Gastrocnemius medialis (tissue), 4 donors: ENCODE measurements at regions not wholly inside any gene's neighbourhood (a gene's known extent, or its start where the extent isn't known, plus 50 kb on each side); places are given as distances from the start of the nearest gene placed in this dataset.

Experiments used
- POLR2A ChIP-seq, 2 donors: fragments of 450-650 bp; IDR thresholded peaks; one replicate each; pipeline ENCODE4 v1.6.1; 2017; ENCODE audit warnings: antibody characterized with exemption in 2 of 2, mild to moderate bottlenecking in 2 of 2, moderate library complexity in 2 of 2
- TF ChIP-seq, protein P1 (sequence below), 5 experiments: fragments of 450-650 bp in 3 of 5; fragments of 200-600 bp in 2 of 5; sonication (generic) in 2 of 5; IDR thresholded peaks in 4 of 5; conservative IDR thresholded peaks in 1 of 5; 1 replicate in 4 of 5; 2 replicates in 1 of 5; pipeline ENCODE4 v1.5.1; 2016 to 2019; ENCODE audit warnings: antibody characterized with exemption in 5 of 5, mild to moderate bottlenecking in 3 of 5, moderate library complexity in 3 of 5

DNA sequence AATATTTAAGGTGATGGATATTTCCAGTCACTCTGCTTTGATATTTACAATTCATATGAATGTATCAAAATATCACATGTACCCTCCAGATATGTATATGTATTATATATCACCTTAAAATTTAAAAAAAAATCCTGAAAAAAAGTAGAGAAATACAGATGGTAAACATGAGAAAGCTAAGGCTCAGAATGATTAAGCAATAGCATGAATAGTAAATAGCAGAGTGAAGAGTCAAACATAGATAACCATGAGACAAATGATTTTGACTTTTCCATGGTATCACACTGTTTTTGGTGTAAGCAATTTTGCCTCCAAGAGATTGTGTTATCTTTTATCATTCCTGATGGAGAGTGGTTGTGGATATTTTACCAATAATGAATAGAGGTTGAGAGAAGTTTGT lies 868.8 kb downstream of the CDH11 start:
- TF ChIP-seq, protein P1, sequence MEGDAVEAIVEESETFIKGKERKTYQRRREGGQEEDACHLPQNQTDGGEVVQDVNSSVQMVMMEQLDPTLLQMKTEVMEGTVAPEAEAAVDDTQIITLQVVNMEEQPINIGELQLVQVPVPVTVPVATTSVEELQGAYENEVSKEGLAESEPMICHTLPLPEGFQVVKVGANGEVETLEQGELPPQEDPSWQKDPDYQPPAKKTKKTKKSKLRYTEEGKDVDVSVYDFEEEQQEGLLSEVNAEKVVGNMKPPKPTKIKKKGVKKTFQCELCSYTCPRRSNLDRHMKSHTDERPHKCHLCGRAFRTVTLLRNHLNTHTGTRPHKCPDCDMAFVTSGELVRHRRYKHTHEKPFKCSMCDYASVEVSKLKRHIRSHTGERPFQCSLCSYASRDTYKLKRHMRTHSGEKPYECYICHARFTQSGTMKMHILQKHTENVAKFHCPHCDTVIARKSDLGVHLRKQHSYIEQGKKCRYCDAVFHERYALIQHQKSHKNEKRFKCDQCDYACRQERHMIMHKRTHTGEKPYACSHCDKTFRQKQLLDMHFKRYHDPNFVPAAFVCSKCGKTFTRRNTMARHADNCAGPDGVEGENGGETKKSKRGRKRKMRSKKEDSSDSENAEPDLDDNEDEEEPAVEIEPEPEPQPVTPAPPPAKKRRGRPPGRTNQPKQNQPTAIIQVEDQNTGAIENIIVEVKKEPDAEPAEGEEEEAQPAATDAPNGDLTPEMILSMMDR (IDR thresholded peaks at IDR 0.05 in 4 of 5, conservative IDR thresholded peaks at IDR 0.05 in 1 of 5), result no peak
- no peak for TF ChIP-seq POLR2A (IDR thresholded peaks at IDR 0.05)
